Natural killer cell treated with Interleukin-12 subunit alpha and Interleukin-12 subunit beta and Interleukin-15 and Interleukin-18, amount 100 ng/mL, for 72 hours (primary cell): ENCODE measurements at regions not wholly inside any gene's neighbourhood (a gene's known extent, or its start where the extent isn't known, plus 50 kb on each side); places are given as distances from the start of the nearest gene placed in this dataset.
"Not testable (repeated sequence)": the region's sequence is repeated elsewhere in the genome, so short reads cannot be mapped to it uniquely, and the experiment has no call there.

Experiments used
- ATAC-seq, 2 donors: fragments of 150-1000 bp; cut with Tn5 transposase in 1 of 2; sonication (Bioruptor Pico), chemical (Tn5 transposase) in 1 of 2; 2 replicates each; pipeline ENCODE4 v1.10.0; 2021
- DNase-seq: peaks from one replicate; pipeline ENCODE4 v3.0.0; 2022; ENCODE audit warnings: low spot score
- H3K27ac Mint-ChIP-seq, 2 donors: 1 replicate in 1 of 2; 2 replicates in 1 of 2; pipeline ENCODE4 v1.8.0; 2022; ENCODE audit warnings: mixed read lengths in 2 of 2, mild to moderate bottlenecking in 1 of 2, moderate library complexity in 1 of 2
- H3K27me3 Mint-ChIP-seq, 2 donors: 1 replicate in 1 of 2; 2 replicates in 1 of 2; pipeline ENCODE4 v1.8.0; 2022; ENCODE audit warnings: mixed read lengths in 2 of 2
- H3K36me3 Mint-ChIP-seq: one replicate; pipeline ENCODE4 v1.8.0; 2022; ENCODE audit warnings: mixed read lengths
- H3K4me1 Mint-ChIP-seq, 2 donors: 1 replicate in 1 of 2; 2 replicates in 1 of 2; pipeline ENCODE4 v1.8.0; 2022; ENCODE audit warnings: low read depth in 2 of 2, mixed read lengths in 2 of 2, mild to moderate bottlenecking in 1 of 2
- H3K4me3 Mint-ChIP-seq: one replicate; pipeline ENCODE4 v1.8.0; 2022; ENCODE audit warnings: mixed read lengths
- H3K9me3 Mint-ChIP-seq: 2 replicates; pipeline ENCODE4 v1.8.0; 2022; ENCODE audit warnings: mixed read lengths

DNA sequence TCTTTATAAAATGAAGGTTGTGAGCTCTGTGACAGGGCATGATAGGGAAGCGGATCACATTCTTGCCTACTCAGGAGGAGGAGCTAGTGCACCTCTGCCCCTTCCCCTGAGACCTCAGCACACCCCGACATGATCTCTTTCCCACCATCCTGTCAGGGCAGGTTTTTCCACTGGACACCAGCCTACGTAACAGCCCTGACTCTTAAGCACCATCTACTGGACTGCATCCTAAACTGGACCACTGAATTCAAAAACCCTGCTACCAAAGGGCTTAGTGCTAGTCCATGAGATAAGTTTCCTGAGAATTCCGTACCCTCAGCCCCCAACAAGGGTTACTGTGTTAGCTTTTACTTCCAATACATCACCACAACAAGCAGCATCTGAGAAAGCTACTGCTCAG, 68.5 kb upstream of the FCGR1A start:
- not testable (repeated sequence) for H3K27me3 Mint-ChIP-seq, H3K4me1 Mint-ChIP-seq, H3K36me3 Mint-ChIP-seq, H3K27ac Mint-ChIP-seq, ATAC-seq, H3K4me3 Mint-ChIP-seq, H3K9me3 Mint-ChIP-seq, DNase-seq

- not testable (repeated sequence) for H3K27ac Mint-ChIP-seq, H3K4me1 Mint-ChIP-seq, ATAC-seq, H3K27me3 Mint-ChIP-seq, H3K4me3 Mint-ChIP-seq, H3K36me3 Mint-ChIP-seq, H3K9me3 Mint-ChIP-seq, DNase-seq
These were observed 57.7 kb upstream of the FCGR1A start for GRCh38 chr1:149724618-149725302.

GRCh38 chr1:149726688-149727087, 55.8 kb upstream of the FCGR1A start:
- not testable (repeated sequence) for H3K36me3 Mint-ChIP-seq, H3K4me1 Mint-ChIP-seq, DNase-seq, H3K27ac Mint-ChIP-seq, H3K4me3 Mint-ChIP-seq, H3K27me3 Mint-ChIP-seq, H3K9me3 Mint-ChIP-seq
- ATAC-seq: peak in 1 of 2 donors; percentile 41

DNA sequence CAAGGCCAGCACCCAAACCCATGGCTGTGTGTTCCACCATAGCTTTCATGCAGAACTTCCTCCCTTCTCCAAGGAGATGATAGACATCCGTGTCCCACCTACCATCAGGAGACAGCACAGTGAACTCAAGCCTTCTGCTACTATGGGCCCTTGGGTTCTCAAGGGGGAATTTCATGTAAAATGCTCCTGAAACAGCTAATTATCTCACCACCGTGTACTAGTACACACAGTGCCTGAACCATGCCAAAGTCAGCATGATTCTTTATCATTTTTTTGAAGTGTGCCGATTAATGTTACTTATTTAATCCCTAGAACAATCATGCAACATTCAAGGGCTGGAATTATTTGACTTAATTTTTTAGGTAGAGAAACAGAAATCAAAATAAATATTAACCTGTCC, 53.9 kb upstream of the FCGR1A start:
- H3K9me3 Mint-ChIP-seq, H3K4me1 Mint-ChIP-seq, H3K27me3 Mint-ChIP-seq, ATAC-seq, H3K4me3 Mint-ChIP-seq, H3K36me3 Mint-ChIP-seq, DNase-seq, H3K27ac Mint-ChIP-seq: not testable (repeated sequence)
